HFFc6 (cell line): ENCODE measurements at regions not wholly inside any gene's neighbourhood (a gene's known extent, or its start where the extent isn't known, plus 50 kb on each side); places are given as distances from the start of the nearest gene placed in this dataset.

Source experiments
- DNase-seq: peaks from one replicate; pipeline ENCODE4 v3.0.0-alpha.2; 2018
- H3K27ac Mint-ChIP-seq: 2 replicates; pipeline ENCODE4 v1.8.0; 2020; ENCODE audit warnings: mild to moderate bottlenecking, mixed read lengths
- H3K27me3 Mint-ChIP-seq: 2 replicates; pipeline ENCODE4 v1.8.0; 2021; ENCODE audit warnings: mild to moderate bottlenecking, moderate library complexity, mixed read lengths; ENCODE audit not compliant: insufficient read depth
- H3K36me3 Mint-ChIP-seq: 2 replicates; pipeline ENCODE4 v1.8.0; 2021; ENCODE audit warnings: low read depth, mixed read lengths
- H3K4me1 Mint-ChIP-seq: 2 replicates; pipeline ENCODE4 v1.8.0; 2020; ENCODE audit warnings: low read depth, mixed read lengths
- H3K4me3 Mint-ChIP-seq: 2 replicates; pipeline ENCODE4 v1.8.0; 2020; ENCODE audit warnings: mild to moderate bottlenecking, moderate library complexity, mixed read lengths
- H3K9me3 Mint-ChIP-seq: 2 replicates; pipeline ENCODE4 v1.8.0; 2020; ENCODE audit warnings: mild to moderate bottlenecking, mixed read lengths
- CTCF ChIP-seq: fragments of 200-600 bp; sonication (generic); IDR thresholded peaks from 2 replicates; pipeline ENCODE4 v1.5.0; 2021; ENCODE audit warnings: antibody characterized with exemption, mild to moderate bottlenecking

- no peak for DNase-seq
- H3K4me1 Mint-ChIP-seq = no peaks in the 10 kb centered on the region
- no peak overlapping the region for H3K27ac Mint-ChIP-seq
- H3K4me3 Mint-ChIP-seq = no peak overlapping the region
- TF ChIP-seq CTCF = no peak
- H3K27me3 Mint-ChIP-seq = peaks cover 22% of the 10 kb centered on the region
- H3K9me3 Mint-ChIP-seq = no peaks in the 10 kb centered on the region
- no peaks in the 10 kb centered on the region for H3K36me3 Mint-ChIP-seq
Observed at GRCh38 chr20:24806705-24807676, 142.1 kb upstream of the CST7 start.

DNA sequence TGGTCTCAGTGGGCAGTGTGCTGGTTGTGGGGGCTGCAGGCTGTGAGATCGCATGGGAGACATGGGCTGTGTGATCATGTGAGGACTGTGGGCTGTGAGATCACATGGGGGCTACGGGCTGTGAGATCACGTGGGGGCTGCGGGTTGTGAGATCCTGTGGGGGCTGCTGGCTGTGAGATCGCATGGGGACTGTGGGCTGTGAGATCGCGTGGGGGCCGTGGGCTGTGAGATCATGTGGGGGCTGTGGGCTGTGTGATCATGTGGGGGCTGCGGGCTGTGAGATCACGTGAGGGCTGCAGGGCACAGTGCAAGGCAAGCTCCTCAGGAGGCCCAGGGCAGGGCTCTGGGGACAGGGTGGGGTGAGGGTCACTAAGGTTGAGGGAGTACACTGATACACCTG lies 140.5 kb upstream of the CST7 start:
- no peak for DNase-seq
- H3K4me3 Mint-ChIP-seq = no peak overlapping the region
- TF ChIP-seq CTCF = no peak
- no peaks in the 10 kb centered on the region for H3K4me1 Mint-ChIP-seq
- H3K9me3 Mint-ChIP-seq = no peaks in the 10 kb centered on the region
- H3K27me3 Mint-ChIP-seq = peaks cover 18% of the 10 kb centered on the region
- H3K36me3 Mint-ChIP-seq = no peaks in the 10 kb centered on the region
- no peak overlapping the region for H3K27ac Mint-ChIP-seq

- Mint-ChIP-seq H3K36me3 (no peaks in the 10 kb centered on the region), H3K4me3 (no peak overlapping the region), H3K27me3 (peaks cover 22% of the 10 kb centered on the region), H3K9me3 (no peaks in the 10 kb centered on the region), H3K27ac (no peak overlapping the region), H3K4me1 (no peaks in the 10 kb centered on the region)
- DNase-seq = no peak
- TF ChIP-seq CTCF = no peak
Observed at GRCh38 chr20:24809606-24810005, 139.5 kb upstream of the CST7 start.

DNA sequence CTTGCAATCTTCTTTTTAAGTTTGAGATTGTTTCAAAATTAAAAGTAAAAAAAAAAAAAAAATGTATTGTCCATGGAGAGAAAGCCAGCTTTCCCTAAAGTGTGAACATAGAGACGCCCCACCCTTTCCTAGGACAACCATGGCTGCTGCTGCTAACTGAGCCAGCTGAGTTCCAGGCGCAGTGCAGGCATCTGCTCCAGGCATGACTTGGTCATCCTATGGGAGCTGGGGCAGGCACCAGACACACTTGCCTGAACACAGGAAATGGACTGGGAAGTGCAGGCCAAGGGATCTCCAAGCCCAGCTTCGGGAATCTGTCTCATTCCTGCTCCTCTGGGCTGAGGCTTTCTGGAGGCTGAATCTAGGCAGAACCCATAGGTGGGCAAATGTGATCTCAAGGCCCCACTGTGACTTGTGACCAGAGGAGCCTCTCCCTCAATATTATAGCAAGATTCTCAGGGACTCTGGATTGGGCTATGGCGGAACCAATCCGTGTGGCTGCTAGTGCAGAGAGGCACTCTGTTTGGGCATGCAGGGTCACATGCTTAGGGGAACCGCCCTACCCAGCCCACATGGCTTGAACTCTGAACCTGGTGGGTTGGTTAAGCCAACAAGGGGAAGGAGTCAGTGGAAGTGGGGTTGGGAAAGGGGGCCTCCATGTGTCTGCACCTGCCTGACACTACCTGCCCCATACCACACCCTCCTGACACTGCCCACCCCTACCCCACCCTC lies 138.2 kb upstream of the CST7 start:
- Mint-ChIP-seq H3K4me1 (no peaks in the 10 kb centered on the region), H3K27ac (no peak overlapping the region), H3K9me3 (no peaks in the 10 kb centered on the region), H3K36me3 (no peaks in the 10 kb centered on the region), H3K27me3 (peaks cover 26% of the 10 kb centered on the region), H3K4me3 (no peak overlapping the region)
- DNase-seq = no peak
- no peak for TF ChIP-seq CTCF

- no peak for TF ChIP-seq CTCF
- no peak overlapping the region for H3K27ac Mint-ChIP-seq
- H3K9me3 Mint-ChIP-seq = no peaks in the 10 kb centered on the region
- H3K36me3 Mint-ChIP-seq = no peaks in the 10 kb centered on the region
- no peaks in the 10 kb centered on the region for H3K4me1 Mint-ChIP-seq
- DNase-seq = no peak
- H3K27me3 Mint-ChIP-seq = peaks cover 39% of the 10 kb centered on the region
- H3K4me3 Mint-ChIP-seq = no peak overlapping the region
Observed at GRCh38 chr20:24812373-24812772, 136.7 kb upstream of the CST7 start.
